GM21526 (cell line): ENCODE measurements at regions not wholly inside any gene's neighbourhood (a gene's known extent, or its start where the extent isn't known, plus 50 kb on each side); places are given as distances from the start of the nearest gene placed in this dataset.
"Not testable (repeated sequence)": the region's sequence is repeated elsewhere in the genome, so short reads cannot be mapped to it uniquely, and the experiment has no call there.

ENCODE experiments used
- ATAC-seq: cut with Tn5 transposase; IDR thresholded peaks from one replicate; pipeline ENCODE4 v1.9.1; 2021; ENCODE audit warnings: moderate library complexity; ENCODE audit not compliant: unreplicated experiment, low FRiP score

DNA sequence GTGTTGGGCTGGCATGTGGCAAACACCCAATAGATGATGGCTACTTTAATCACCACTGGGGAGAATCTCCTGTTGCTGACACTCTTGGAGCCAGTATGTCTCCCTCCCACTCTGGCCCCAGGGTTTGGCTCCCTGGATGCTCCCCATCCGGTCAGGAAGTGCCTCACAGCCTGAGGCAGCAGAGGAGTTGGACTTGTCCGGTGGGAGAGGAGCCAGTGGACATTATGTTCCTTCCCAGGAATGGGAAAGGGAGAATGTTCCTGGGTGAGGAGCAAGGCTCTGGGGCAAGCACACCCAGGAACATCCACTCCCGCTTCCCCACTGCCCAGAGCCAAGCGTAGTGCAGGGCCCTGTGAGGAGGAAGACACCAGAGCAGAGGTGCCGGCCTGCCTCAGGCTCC is 84.6 kb upstream of the NAV2 start:
- ATAC-seq = no peak

DNA sequence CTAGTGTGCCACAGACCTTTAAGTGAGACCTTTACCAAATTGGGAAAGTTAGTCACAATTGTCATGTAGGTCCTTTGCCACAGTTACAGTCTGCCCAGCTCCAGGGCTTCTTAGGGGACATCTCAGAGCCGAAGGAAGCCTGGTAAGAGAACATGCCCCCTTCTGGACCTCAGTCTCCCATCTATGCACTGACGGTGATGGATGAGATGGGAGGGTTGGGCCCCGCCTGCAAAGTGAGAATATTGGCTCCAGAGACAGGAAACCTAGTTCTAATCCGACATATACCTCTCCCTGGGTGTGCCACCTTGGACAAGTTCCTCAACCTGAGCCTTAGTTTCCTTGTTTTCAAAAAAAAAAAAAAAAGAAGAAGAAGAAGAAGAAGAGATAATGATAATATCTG is 85.1 kb upstream of the NAV2 start:
- no peak for ATAC-seq

DNA sequence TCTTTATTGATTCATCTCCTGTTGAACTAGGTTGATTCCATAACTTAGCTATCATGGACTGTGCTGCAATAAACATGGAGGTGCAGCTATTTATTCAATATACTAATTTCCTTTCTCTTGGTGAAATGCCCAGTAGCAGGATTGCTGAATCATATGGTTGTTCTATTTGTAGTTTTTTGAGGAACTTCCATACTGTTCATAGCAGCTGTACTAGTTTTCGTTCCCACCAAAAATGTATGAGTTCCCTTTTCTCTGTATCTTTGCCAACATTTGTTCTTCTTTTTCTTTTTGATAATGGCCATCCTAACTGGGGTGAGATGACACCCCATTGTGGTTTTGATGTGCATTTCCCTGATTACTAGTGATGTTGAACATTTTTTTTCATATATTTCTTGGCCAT is 87.2 kb upstream of the NAV2 start:
- no peak for ATAC-seq

DNA sequence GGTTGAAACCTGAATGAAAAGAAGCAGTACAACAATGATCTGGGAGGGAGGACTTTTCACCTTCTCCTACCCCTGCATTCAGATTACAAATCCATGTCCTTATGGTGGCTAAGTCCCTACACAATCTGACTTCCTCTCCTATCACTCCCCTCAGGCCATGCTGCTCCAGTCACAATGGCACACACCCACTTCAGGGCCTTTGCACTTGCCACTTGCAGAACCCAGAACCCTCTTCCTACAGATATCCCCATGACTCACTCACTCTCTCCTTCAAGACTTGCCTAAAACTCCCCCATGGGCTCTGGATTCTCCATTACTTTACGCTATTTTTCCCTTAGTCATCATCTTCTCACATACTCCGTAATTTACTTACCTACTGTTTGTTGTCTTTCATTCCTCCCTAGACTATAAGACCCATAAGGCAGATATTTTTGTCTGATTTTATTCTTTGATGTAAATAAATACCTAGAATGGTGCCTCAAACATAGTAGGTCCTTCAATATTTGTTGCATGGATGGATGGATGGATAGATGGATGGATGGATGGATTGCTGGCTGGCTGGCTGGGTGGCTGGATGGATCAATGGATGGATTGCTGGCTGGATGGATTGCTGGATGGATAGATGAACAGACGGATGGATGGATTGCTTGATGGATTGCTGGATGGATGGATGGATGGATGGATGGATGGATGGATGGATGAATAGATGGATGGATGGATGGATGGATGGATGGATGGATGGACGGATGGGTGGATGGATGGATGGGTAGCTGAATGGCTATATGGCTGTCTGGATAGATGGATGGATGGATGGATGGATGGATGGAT is 94.7 kb upstream of the NAV2 start:
- ATAC-seq = no peak

DNA sequence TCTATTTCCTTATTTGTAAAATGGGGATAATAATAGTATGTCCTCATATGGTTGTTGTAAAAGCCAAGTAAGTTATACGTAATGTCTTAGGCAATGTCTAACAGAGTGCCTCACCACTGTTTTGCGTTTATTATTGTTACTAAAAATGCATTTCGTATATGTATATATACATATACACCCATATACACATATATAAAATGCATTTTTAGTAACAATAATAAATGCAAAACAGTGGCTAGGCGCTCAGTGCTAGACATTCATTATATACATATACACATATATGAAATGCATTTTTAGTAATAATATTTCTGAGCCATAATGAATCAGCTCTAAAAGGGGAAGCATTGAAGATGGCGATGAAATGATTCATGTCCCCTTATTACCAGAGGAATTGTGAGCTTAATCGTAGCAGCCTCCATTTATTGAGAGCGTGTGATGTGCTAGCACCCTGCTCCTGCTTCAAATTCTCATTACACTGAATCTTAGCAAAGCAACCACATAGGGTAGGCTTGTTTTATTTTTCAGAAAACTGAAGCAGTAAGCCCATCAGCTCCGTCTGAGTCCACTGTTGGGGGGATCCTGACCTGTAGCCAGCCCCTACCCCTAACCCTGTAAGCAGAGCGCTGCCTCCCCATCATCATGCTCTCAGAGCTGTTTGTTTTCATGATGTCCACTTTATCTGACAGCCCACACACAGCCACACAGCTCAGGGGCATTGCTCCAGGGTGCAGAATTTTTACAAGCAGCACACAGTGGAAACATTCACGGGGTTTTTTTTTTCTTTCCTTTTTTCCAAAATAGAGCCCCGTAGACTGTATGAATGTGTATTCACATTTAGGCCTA is 97.1 kb upstream of the NAV2 start:
- no peak for ATAC-seq

DNA sequence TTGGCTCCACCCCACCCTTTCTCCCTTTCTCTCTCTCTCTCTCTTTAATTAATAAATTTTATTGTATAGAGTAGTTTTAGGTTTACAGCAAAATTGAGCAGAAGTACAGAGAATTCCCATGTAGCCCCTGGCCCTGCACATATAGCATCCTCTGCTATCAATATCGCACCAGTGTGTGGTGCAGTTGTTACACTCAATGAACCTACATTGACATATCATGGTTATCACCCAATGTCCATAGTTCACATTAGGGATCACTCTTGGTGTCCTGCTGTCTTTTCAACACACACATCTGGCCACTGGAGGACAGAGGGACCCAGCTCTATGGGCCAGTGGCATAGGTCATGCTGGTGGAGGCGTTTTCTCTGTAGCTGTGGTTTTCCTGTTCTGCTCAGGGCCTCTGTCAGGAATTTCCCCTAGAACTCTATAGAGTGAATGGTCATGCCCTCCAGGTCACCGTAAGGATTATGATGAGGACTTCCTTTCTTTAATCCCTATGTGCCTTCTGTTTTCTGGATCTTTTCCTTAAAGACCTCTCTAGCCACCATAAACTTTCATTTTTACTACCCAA is 98.2 kb upstream of the NAV2 start:
- ATAC-seq = no peak

DNA sequence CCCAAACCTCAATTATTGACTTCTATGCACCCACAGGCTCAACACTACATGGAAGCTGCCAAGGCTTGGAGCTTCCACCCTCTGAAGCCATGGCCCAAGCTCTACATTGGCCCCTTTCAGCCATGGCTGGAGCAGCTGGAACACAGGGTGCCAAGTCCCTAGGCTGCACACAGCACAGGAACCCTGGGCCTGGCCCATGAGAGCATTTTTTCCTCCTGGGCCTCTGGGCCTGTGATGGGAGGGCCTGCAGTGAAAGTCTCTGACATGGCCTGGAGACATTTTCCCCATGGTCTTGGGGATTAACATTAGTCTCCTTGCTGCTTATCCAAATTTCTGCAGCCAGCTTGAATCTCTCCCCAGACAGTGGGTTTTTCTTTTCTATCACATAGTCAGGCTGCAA is 100.6 kb upstream of the NAV2 start:
- not testable (repeated sequence) for ATAC-seq

DNA sequence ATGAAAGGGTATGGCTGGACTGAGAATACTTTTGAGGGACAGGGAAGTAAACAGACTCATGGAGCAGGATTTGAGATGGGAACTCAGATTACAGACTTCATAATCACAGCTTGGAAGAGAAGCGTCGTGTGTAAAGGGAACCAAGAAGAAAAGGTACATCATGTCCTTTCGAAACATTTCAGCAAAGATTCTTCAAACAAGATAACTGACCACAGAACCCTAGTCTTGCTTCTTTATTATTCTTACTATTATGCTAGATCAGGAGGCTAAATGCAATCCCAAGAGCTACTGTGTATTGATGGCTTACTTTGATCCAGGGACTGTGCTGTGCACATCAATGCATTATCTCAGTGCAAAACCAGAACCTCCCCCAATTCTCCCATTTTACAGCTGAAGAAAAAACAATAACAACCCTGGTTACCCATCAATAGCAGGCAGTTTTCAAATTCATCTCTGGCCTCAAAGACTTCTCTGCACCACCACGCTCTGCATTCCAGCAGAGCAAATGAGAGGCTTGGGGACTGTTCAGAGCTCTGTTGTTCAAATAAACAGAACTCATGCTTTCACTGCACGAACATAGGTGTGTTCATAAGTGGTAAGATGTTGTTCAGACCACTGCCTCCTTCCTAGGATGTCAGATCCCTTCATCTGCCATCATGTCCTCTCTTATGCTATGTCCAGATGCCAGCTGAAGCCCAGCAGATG is 104.8 kb upstream of the NAV2 start:
- no peak for ATAC-seq

DNA sequence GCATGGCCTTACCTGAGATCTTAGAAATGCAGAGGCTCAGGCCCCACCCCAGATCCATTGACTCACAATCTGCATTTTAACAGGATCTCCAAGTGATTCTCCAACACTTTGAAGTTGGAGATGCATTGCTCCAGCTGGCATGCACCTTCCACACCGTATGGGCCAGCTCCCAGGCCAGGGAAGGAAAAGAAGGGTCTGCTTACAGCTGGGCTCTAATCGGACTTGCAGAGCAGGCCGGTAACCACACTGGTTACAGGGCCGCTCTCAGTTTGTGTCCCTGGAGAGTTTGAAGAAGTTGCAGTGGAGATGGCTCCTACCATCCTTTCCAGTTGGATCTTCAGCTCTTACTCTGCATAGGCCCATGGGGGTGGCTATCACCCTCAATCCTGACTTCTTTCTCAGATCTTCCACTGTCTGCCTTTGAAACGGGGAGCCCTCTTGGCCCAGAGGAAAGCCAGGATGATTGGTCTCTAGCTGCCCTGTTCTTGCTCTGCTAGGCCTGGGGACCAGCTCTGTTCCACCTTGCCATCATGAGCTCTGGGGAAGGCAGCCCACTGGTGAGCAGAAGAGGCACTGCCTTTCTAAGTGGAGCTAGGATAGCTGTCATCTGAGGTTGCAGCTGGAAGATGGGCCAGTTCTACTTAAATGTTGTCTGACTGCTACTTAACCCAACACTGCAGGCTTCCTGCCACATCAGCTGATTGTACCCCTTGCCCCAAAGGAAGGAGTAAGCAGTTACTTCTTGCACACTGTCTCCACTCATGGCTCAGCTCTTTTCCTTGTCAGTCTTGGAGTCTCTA is 105.6 kb upstream of the NAV2 start:
- no peak for ATAC-seq

DNA sequence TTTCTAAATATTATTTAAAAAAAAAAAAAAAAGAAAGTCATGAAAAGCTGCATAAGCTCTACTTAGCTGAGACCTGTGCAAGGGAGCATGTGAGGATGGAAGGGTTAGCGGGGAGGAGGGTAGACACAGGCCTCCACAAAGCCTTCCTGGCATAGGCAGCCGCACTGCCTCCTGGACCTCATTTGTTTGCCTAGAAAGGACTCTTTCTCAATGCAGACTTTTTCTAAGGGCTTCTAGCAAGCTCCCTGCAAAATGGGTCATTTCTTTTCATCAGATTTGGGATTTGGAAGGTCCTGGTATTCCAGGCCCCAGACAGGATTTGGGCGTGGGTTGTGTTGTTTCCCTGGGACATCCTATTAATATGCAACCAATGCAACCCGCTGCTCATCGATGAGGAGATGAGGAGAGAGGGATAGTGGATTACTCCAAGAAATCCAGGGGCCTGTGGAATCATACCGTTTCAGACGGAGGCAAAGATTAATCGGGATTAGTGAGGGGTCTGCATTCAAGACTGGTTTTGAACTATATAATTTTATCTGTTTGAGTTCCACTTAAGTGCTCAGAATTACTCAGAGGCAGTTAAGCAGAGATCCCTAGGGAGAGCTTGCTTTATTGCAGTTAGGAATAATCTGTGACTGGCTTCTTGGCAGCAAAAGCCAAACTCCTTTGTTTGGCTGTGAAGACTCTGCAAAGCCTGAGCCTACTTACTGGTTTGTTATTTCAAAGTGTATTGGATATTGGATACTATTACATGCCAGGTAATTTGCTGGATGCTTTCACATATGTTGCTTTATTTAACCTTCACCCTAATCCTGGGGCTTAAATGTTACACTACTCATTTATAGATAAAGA is 106.9 kb upstream of the NAV2 start:
- ATAC-seq = no peak

DNA sequence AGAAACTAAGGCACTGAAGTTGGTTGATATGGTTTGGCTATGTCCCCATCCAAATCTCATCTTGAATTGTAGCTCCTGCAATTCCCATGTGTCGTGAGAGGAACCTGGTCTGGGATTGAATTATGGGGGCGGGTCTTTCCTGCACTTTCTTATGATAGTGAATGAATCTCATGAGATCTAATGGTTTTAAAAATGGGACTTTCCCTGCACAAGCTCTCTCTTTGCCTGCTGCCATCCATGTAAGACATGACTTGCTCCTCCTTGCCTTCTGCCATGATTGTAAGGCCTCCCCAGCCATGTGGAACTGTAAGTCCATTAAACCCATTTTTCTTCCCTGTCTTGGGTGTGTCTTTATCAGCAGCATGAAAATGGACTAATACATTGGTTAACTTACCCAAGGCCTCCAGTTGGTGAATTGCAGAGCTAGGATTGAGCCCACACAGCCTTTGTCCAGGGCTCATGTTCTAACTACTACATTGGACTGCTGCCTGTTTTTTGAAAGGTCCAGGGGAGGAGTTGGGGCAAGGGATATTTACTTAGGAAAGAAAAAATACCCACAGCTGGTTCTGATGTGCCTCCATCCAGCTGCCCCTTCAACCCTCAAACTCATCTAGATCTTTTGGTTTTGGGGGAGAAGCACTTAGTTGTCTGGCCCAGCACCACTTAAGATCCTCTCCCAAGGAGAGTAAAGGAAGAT is 107.8 kb upstream of the NAV2 start:
- no peak for ATAC-seq

DNA sequence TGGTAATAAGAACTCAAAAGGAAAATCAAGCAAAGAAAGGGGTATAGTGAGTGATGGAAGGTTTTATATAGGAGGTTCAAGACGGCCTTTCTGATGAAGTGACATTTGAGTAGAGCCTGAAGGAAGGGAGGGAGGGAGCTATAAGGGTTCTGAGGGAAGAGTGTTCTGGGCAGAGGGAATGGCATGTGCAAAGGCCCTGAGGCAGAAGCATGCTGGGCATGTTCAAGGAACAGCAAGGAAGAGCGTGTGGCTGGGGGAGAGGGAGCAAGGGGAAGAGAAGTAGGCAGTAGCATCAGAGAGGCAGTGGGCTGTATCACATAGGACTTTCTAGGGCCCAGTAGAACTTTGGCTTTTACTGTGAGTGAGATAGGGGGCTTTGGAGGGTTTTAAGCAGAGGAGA is 108.9 kb upstream of the NAV2 start:
- ATAC-seq = no peak

DNA sequence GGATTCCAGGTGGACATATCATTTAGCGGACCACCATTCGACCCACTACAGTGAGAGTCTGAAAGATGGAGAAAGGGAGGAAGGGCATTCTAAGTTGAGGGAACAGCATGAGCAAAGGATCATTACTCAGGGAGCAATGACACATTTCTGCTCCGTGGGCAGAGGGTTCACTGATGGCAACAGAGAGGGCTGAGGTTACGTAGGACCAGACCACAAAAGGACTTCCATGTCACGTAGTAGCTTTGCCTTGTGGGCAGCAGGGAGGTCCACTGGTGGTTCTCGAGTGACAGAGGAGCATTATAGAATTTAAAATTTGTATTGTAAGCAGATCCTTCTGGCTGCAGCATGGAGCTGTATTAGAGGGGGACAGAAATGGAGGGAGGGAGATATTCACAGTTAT is 109.7 kb upstream of the NAV2 start:
- ATAC-seq = no peak

DNA sequence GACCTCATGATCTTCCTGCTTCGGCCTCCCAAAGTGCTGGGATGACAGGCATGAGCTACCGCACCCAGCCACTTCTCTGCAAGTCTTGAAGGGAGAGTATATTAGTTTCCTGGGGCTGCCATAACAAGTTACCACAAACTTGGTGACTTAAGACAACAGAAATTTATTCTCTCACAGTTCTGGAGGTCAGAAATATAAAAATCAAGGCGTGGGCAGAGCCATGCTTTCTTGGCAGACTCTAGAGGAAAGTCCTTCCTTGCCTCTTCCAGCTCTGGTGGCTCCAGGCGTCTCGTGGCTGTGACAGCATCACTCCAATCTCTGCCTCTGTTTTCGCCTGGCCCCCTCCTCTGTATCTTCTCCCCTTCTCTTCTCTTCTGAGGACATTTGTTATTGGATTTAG is 110.2 kb upstream of the NAV2 start:
- no peak for ATAC-seq

DNA sequence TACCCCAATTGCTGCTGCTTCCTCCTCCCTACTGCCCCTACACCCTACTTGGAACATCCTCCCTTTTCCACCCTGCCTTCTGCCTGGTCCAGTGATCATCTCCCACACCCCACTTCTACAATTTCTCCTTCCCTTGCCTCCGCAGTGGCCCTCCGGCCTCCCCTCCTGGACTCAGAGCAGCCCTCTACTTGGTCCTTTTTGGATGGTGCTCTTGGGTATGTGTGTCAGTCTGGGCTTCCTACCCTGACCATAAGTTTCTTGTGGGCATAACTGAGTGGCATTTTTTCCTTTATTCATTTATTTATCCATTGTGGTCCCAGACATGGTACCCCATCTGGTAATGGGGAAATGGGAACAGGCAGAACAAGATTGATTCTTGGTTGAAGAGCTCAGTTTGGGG is 111.4 kb upstream of the NAV2 start:
- ATAC-seq = no peak

DNA sequence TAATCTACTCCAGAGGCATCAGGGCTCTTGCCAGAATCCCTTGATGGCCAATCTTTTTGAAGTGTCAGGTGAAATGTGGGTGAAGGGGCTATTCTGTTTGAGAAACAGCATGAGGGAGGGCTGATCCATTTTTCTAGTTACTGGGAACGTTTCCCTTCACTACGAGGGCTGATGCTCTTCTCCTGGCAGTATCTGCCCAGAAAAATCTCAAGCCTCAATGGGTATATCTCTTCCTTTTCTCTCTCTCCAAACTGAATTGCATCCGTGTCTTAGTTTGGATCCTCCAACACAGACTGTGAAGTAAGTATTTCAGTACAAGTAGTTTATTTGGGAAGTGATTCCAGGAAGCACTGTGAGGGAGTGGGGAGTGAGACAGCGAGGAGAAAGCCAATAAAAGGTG is 113.0 kb upstream of the NAV2 start:
- no peak for ATAC-seq

DNA sequence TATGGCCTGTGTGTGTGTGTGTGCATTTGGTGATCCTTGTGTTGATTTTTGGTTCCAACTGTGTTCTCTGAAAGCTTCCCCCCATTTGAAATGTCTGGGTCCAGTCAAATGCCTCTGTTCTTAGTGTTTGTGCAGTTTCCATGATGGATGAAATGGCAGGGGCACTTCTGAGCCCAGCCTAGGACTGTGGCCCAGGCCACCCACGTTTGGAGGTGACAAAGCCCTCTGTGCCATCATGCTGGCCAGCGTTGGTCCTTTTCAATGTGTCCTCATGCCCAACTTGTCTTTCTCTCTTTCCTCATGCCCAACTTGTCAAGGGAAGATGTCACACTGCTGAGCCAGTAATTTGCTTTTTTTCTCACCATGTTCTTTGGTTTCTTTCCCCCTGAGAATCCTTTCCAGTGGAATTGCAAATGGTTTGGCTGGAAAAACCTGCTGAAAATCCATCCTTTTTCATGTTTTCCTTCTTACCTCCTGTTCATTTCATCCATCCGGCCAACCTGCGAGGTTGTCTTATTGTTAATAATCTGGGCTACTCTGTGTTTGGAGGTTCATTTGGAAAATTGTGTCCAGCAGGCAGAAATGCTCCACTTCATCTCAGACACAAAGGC is 113.7 kb upstream of the NAV2 start:
- ATAC-seq = no peak

DNA sequence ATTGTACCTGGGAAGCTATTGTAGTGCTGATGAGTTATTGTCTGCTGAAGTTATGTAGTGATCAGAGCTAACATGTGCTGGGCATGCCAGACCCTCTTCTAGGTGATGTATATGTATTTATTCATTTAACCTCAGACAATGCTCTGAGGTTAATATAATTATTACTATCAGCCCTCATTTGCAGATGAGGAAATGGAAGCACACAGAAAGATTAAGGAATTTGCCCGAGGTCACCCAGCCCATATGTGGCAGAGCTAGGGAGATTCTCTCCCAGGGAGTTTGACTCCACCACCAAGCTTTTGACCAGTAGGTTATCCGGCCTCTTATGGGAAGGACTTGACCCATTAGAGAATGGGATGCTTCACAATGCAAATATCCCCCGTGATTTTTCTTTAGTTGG is 114.2 kb upstream of the NAV2 start:
- no peak for ATAC-seq
